Lower leg skin (tissue), 3 donors: ENCODE measurements at regions not wholly inside any gene's neighbourhood (a gene's known extent, or its start where the extent isn't known, plus 50 kb on each side); places are given as distances from the start of the nearest gene placed in this dataset.

Source experiments
- POLR2A ChIP-seq, 2 donors: fragments of 450-650 bp; IDR thresholded peaks; one replicate each; pipeline ENCODE4 v1.6.1; 2016 to 2017; ENCODE audit warnings: antibody characterized with exemption in 2 of 2, mild to moderate bottlenecking in 1 of 2, moderate library complexity in 1 of 2
- TF ChIP-seq, protein P1 (sequence below), 3 donors: fragments of 450-650 bp; IDR thresholded peaks; one replicate each; pipeline ENCODE4 v1.5.1; 2016; ENCODE audit warnings: antibody characterized with exemption in 3 of 3, mild to moderate bottlenecking in 3 of 3, moderate library complexity in 2 of 3

DNA sequence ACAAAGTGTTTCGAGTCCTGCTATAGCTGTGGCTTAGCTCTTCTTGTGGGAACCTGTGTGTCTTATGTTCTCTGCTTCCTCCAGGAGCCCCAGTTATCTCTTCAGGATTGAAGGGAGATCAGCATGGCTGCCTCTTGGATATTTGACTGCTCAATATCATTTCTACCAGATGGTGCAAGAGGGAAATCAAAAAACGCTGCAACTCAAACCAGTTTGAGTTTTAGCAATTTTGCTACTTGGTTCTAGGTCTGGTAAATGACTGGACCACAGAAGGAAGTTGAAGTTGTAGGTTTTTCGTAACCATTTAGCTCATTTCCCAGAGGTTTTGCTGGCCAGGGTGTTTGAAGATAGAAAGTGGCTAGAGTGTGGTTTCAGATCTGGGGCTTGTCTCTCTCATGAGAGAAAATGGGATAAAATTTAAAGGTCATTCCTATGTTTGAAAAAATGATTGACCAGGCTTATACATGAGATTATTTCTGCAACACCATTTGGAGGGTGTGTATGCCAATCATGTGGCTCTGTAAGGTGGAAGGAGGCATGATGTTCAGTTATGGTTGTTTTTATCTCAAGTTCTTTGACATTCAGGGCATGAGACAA, 210.4 kb downstream of the SPRY1 start:
- TF ChIP-seq, protein P1, sequence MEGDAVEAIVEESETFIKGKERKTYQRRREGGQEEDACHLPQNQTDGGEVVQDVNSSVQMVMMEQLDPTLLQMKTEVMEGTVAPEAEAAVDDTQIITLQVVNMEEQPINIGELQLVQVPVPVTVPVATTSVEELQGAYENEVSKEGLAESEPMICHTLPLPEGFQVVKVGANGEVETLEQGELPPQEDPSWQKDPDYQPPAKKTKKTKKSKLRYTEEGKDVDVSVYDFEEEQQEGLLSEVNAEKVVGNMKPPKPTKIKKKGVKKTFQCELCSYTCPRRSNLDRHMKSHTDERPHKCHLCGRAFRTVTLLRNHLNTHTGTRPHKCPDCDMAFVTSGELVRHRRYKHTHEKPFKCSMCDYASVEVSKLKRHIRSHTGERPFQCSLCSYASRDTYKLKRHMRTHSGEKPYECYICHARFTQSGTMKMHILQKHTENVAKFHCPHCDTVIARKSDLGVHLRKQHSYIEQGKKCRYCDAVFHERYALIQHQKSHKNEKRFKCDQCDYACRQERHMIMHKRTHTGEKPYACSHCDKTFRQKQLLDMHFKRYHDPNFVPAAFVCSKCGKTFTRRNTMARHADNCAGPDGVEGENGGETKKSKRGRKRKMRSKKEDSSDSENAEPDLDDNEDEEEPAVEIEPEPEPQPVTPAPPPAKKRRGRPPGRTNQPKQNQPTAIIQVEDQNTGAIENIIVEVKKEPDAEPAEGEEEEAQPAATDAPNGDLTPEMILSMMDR (IDR thresholded peaks at IDR 0.05) = no peak
- no peak for TF ChIP-seq POLR2A (IDR thresholded peaks at IDR 0.05)
